ENCODE measurements at regions not wholly inside any gene's neighbourhood (a gene's known extent, or its start where the extent isn't known, plus 50 kb on each side); places are given as distances from the start of the nearest gene placed in this dataset.

GRCh38 chr2:103427567-103427966 is 665.7 kb downstream of the TMEM182 start:
- no peak overlapping the region for H3K4me3 ChIP-seq
- no peak overlapping the region for H3K27ac ChIP-seq (replicated peaks in 1 of 4)
- intact Hi-C loops (cut with DNase I) = no loop called here
- TF ChIP-seq POLR2A (IDR thresholded peaks at IDR 0.05; ENCODE audit: low read depth) (no peak), EP300 (IDR thresholded peaks at IDR 0.05) (no peak), CTCF (IDR thresholded peaks at IDR 0.05) (no peak), POLR2AphosphoS5 (IDR thresholded peaks at IDR 0.05) (no peak)
- no peaks in the 10 kb centered on the region for H3K9me3 ChIP-seq
- no peak for DNase-seq (ENCODE audit: extremely low spot score)
- H3K27me3 ChIP-seq = no peaks in the 10 kb centered on the region
- no peaks in the 10 kb centered on the region for H3K36me3 ChIP-seq
- 91% methylated on average over 3 of the region's 3 CpGs for WGBS
- no peaks in the 10 kb centered on the region for H3K4me1 ChIP-seq

GRCh38 chr2:103430191-103430590 is 668.4 kb downstream of the TMEM182 start:
- Histone ChIP-seq H3K36me3 (no peaks in the 10 kb centered on the region), H3K27ac (replicated peaks in 1 of 4) (no peak overlapping the region), H3K27me3 (no peaks in the 10 kb centered on the region), H3K9me3 (no peaks in the 10 kb centered on the region), H3K4me3 (no peak overlapping the region), H3K4me1 (no peaks in the 10 kb centered on the region)
- DNase-seq (ENCODE audit: extremely low spot score) = no peak
- WGBS = 66% methylated on average over 6 of the region's 6 CpGs
- TF ChIP-seq CTCF (IDR thresholded peaks at IDR 0.05) = no peak
- no peak for TF ChIP-seq POLR2AphosphoS5 (IDR thresholded peaks at IDR 0.05)
- intact Hi-C loops (cut with DNase I) = no loop called here

- WGBS = 89% methylated on average over 3 of the region's 3 CpGs
- intact Hi-C loops (cut with DNase I) = no loop called here
- DNase-seq (ENCODE audit: extremely low spot score) = no peak
- H3K4me3 ChIP-seq = no peak overlapping the region
- H3K4me1 ChIP-seq = no peaks in the 10 kb centered on the region
- H3K36me3 ChIP-seq = no peaks in the 10 kb centered on the region
- TF ChIP-seq EP300 (IDR thresholded peaks at IDR 0.05) = no peak
- H3K9me3 ChIP-seq = no peaks in the 10 kb centered on the region
- H3K27me3 ChIP-seq = no peaks in the 10 kb centered on the region
- H3K27ac ChIP-seq (replicated peaks in 1 of 4) = no peak overlapping the region
Observed at GRCh38 chr2:103435010-103435409, 673.2 kb downstream of the TMEM182 start.

- Histone ChIP-seq H3K27me3 (no peaks in the 10 kb centered on the region), H3K27ac (replicated peaks in 1 of 4) (no peak overlapping the region), H3K4me1 (no peaks in the 10 kb centered on the region), H3K4me3 (no peak overlapping the region), H3K36me3 (no peaks in the 10 kb centered on the region), H3K9me3 (no peaks in the 10 kb centered on the region)
- TF ChIP-seq CTCF (IDR thresholded peaks at IDR 0.05) = no peak
- no peak for TF ChIP-seq POLR2A (IDR thresholded peaks at IDR 0.05; ENCODE audit: low read depth)
- no peak for TF ChIP-seq POLR2AphosphoS5 (IDR thresholded peaks at IDR 0.05)
- TF ChIP-seq EP300 (IDR thresholded peaks at IDR 0.05) = no peak
- 75% methylated on average over 3 of the region's 3 CpGs for WGBS
- intact Hi-C loops (cut with DNase I) = no loop called here
- DNase-seq (ENCODE audit: extremely low spot score) = no peak
Observed at GRCh38 chr2:103437161-103437560, 675.3 kb downstream of the TMEM182 start.

GRCh38 chr2:103445347-103445746 is 683.5 kb downstream of the TMEM182 start:
- H3K36me3 ChIP-seq = no peaks in the 10 kb centered on the region
- no peaks in the 10 kb centered on the region for H3K4me1 ChIP-seq
- H3K9me3 ChIP-seq = no peaks in the 10 kb centered on the region
- H3K4me3 ChIP-seq = no peak overlapping the region
- no peak for TF ChIP-seq POLR2AphosphoS5 (IDR thresholded peaks at IDR 0.05)
- no peak for TF ChIP-seq CTCF (IDR thresholded peaks at IDR 0.05)
- no peak for TF ChIP-seq POLR2A (IDR thresholded peaks at IDR 0.05; ENCODE audit: low read depth)
- TF ChIP-seq EP300 (IDR thresholded peaks at IDR 0.05) = no peak
- intact Hi-C loops (cut with DNase I) = no loop called here
- H3K27ac ChIP-seq (replicated peaks in 1 of 4) = no peak overlapping the region
- DNase-seq (ENCODE audit: extremely low spot score) = no peak
- H3K27me3 ChIP-seq = no peaks in the 10 kb centered on the region
- 41% methylated on average over 3 of the region's 3 CpGs for WGBS
